H9 (cell line): ENCODE measurements at regions not wholly inside any gene's neighbourhood (a gene's known extent, or its start where the extent isn't known, plus 50 kb on each side); places are given as distances from the start of the nearest gene placed in this dataset.

ENCODE experiments used
- DNase-seq: peaks from one replicate; pipeline ENCODE4 v3.0.0-alpha.2; 2017
- H2AFZ ChIP-seq: one replicate; pipeline ENCODE4 v1.6.1; 2013; ENCODE audit warnings: mild to moderate bottlenecking, low read length, control low read depth, moderate library complexity
- H2AK5ac ChIP-seq: 2 replicates; pipeline ENCODE4 v1.6.1; 2013; ENCODE audit warnings: low read length, control low read depth, mixed read lengths; ENCODE audit not compliant: insufficient read length
- H2BK120ac ChIP-seq: one replicate; pipeline ENCODE4 v1.6.1; 2013; ENCODE audit warnings: low read depth, mild to moderate bottlenecking, low read length, control low read depth, inconsistent platforms; ENCODE audit not compliant: poor library complexity, severe bottlenecking
- H2BK12ac ChIP-seq: 2 replicates; pipeline ENCODE4 v1.6.1; 2013; ENCODE audit warnings: low read length, control low read depth, mixed read lengths, low read depth; ENCODE audit not compliant: insufficient read length
- H2BK15ac ChIP-seq: 2 replicates; pipeline ENCODE4 v1.6.1; 2013; ENCODE audit warnings: low read depth, low read length, control low read depth
- H2BK20ac ChIP-seq: one replicate; pipeline ENCODE4 v1.6.1; 2013; ENCODE audit warnings: low read depth, mild to moderate bottlenecking, low read length, control low read depth, inconsistent platforms; ENCODE audit not compliant: poor library complexity, severe bottlenecking
- H2BK5ac ChIP-seq: 2 replicates; pipeline ENCODE4 v1.6.1; 2013; ENCODE audit warnings: low read length, control low read depth, mixed read lengths; ENCODE audit not compliant: insufficient read length
- H3K14ac ChIP-seq: 2 replicates; pipeline ENCODE4 v1.6.1; 2013; ENCODE audit warnings: low read length, control low read depth; ENCODE audit not compliant: insufficient read depth
- H3K18ac ChIP-seq: 2 replicates; pipeline ENCODE4 v1.6.1; 2013; ENCODE audit warnings: low read depth, mild to moderate bottlenecking, mixed read lengths, low read length, control low read depth; ENCODE audit not compliant: insufficient read length
- H3K23ac ChIP-seq: 2 replicates; pipeline ENCODE4 v1.6.1; 2013; ENCODE audit warnings: low read length, control low read depth, mixed read lengths, low read depth; ENCODE audit not compliant: insufficient read length
- H3K23me2 ChIP-seq: 2 replicates; pipeline ENCODE4 v1.6.1; 2013; ENCODE audit warnings: low read depth, mild to moderate bottlenecking, mixed read lengths, low read length, control low read depth; ENCODE audit not compliant: insufficient read length, poor library complexity, severe bottlenecking
- H3K27ac ChIP-seq: 2 replicates; pipeline ENCODE4 v1.5.1; 2013; ENCODE audit warnings: low read length, control low read depth, mixed read lengths, low read depth; ENCODE audit not compliant: insufficient read length
- H3K27me3 ChIP-seq: 2 replicates; pipeline ENCODE4 v1.6.1; 2013; ENCODE audit warnings: low read length, control low read depth, inconsistent platforms; ENCODE audit not compliant: insufficient read depth
- H3K4ac ChIP-seq: 2 replicates; pipeline ENCODE4 v1.6.1; 2013; ENCODE audit warnings: low read depth, mild to moderate bottlenecking, control low read depth, inconsistent platforms, low read length, moderate library complexity
- H3K4me1 ChIP-seq: 2 replicates; pipeline ENCODE4 v1.6.1; 2013; ENCODE audit warnings: low read length, control low read depth, inconsistent platforms; ENCODE audit not compliant: insufficient read depth
- H3K4me2 ChIP-seq: 2 replicates; pipeline ENCODE4 v1.6.1; 2013; ENCODE audit warnings: low read length, control low read depth, mixed read lengths; ENCODE audit not compliant: insufficient read length, insufficient read depth
- H3K56ac ChIP-seq: 2 replicates; pipeline ENCODE4 v1.6.1; 2013; ENCODE audit warnings: low read depth, mild to moderate bottlenecking, mixed read lengths, low read length, control low read depth; ENCODE audit not compliant: insufficient read length
- H3K79me1 ChIP-seq: 2 replicates; pipeline ENCODE4 v1.6.1; 2013; ENCODE audit warnings: low read depth, mild to moderate bottlenecking, moderate library complexity, low read length, control low read depth, inconsistent platforms; ENCODE audit not compliant: insufficient read depth, poor library complexity, severe bottlenecking
- H3K79me2 ChIP-seq: 2 replicates; pipeline ENCODE4 v1.6.1; 2013; ENCODE audit warnings: low read length, control low read depth, inconsistent platforms; ENCODE audit not compliant: insufficient read depth
- H3K9ac ChIP-seq: 2 replicates; pipeline ENCODE4 v1.6.1; 2013; ENCODE audit warnings: low read length, control low read depth, mixed read lengths; ENCODE audit not compliant: insufficient read length; ENCODE audit errors: extremely low read depth
- H3K9me3 ChIP-seq: one replicate; pipeline ENCODE4 v1.6.1; 2013; ENCODE audit warnings: low read depth, low read length, inconsistent platforms; ENCODE audit not compliant: control insufficient read depth
- H3T11ph ChIP-seq: one replicate; pipeline ENCODE4 v1.6.1; 2013; ENCODE audit warnings: mild to moderate bottlenecking, low read length, control low read depth, inconsistent platforms
- H4K20me1 ChIP-seq: one replicate; pipeline ENCODE4 v1.6.1; 2013; ENCODE audit not compliant: control insufficient read depth, insufficient read length, insufficient read depth
- H4K5ac ChIP-seq: 2 replicates; pipeline ENCODE4 v1.6.1; 2013; ENCODE audit warnings: low read depth, mild to moderate bottlenecking, mixed read lengths, low read length, control low read depth; ENCODE audit not compliant: insufficient read length
- H4K8ac ChIP-seq: replicated peaks from 2 replicates; pipeline ENCODE4 v1.6.1; 2013; ENCODE audit warnings: low read length, control low read depth, mixed read lengths, low read depth; ENCODE audit not compliant: insufficient read length
- H4K91ac ChIP-seq: 2 replicates; pipeline ENCODE4 v1.6.1; 2013; ENCODE audit warnings: low read depth, mild to moderate bottlenecking, moderate library complexity, mixed read lengths, low read length, control low read depth; ENCODE audit not compliant: insufficient read length
- H3K27ac Mint-ChIP-seq, 3 experiments: 2 replicates in 2 of 3; 3 replicates in 1 of 3; pipeline ENCODE4 v1.8.0; 2020 to 2021; ENCODE audit warnings: mixed read lengths in 3 of 3, mild to moderate bottlenecking in 1 of 3, moderate library complexity in 1 of 3
- H3K27me3 Mint-ChIP-seq: 2 replicates; pipeline ENCODE4 v1.8.0; 2021; ENCODE audit warnings: low read depth, mild to moderate bottlenecking, moderate library complexity, mixed read lengths
- H3K36me3 Mint-ChIP-seq, 3 experiments: 2 replicates in 2 of 3; 3 replicates in 1 of 3; pipeline ENCODE4 v1.8.0; 2020 to 2021; ENCODE audit warnings: low read depth in 3 of 3, mixed read lengths in 3 of 3; ENCODE audit not compliant: insufficient read depth in 1 of 3
- H3K4me1 Mint-ChIP-seq, 2 experiments: 2 replicates each; pipeline ENCODE4 v1.8.0; 2020; ENCODE audit warnings: mixed read lengths in 2 of 2
- H3K4me3 Mint-ChIP-seq, 2 experiments: 2 replicates in 1 of 2; 3 replicates in 1 of 2; pipeline ENCODE4 v1.8.0; 2020 to 2021; ENCODE audit warnings: mild to moderate bottlenecking in 2 of 2, mixed read lengths in 2 of 2, moderate library complexity in 1 of 2
- H3K9me3 Mint-ChIP-seq, 2 experiments: 2 replicates in 1 of 2; 3 replicates in 1 of 2; pipeline ENCODE4 v1.8.0; 2020; ENCODE audit warnings: mild to moderate bottlenecking in 2 of 2, mixed read lengths in 2 of 2, moderate library complexity in 1 of 2
- WGBS: extraction: QIAGEN DNeasy Blood & Tissue Kit; methylation state at CpG from one replicate; pipeline ENCODE4 v1.1.7; 2013; ENCODE audit warnings: missing lambda C conversion rate, low lambda C conversion rate, mixed read lengths; ENCODE audit not compliant: insufficient read length; ENCODE audit errors: extremely low coverage; 5-methylcytosine and 5-hydroxymethylcytosine counted together
- TF ChIP-seq, protein P1 (sequence below): fragments of 200-600 bp; sonication (generic); conservative IDR thresholded peaks from 3 replicates; pipeline ENCODE4 v1.8.0; 2021; ENCODE audit warnings: antibody characterized with exemption, mild to moderate bottlenecking

DNA sequence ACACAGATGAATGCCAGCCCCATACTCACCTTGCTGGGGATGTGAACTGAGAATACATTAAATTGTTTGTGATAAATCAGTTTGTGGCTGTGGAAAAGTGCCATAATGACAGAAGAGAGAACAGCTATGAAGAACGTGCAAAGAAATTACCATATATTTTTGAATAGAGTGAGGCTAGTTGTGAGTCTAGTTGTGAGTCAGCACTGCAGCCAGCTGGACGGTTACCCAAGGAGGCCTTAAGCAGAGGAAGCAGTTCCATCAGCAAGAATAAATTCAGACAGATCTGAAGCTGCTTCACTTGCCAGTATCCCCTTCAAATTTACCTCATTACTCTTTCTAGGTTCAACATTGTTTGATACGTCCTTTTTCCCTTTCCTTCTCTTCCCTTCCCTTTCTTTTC lies 446.0 kb downstream of the MTRR start:
- no peaks in the 10 kb centered on the region for H4K20me1 ChIP-seq
- H3K56ac ChIP-seq = no peak overlapping the region
- WGBS = no CpG with 5 or more reads among the region's 3 CpGs
- H2BK12ac ChIP-seq = no peak overlapping the region
- H3K4me1 ChIP-seq = no peaks in the 10 kb centered on the region
- Mint-ChIP-seq H3K27ac (no peak overlapping the region), H3K36me3 (no peaks in the 10 kb centered on the region), H3K27me3 (peaks cover 4% of the 10 kb centered on the region; the same call in 1 of the 2 replicates), H3K9me3 (peaks cover 2 to 4% of the 10 kb centered on the region in 2 experiments; a peak in 2 of 5 replicates), H3K4me1 (no peaks in the 10 kb centered on the region), H3K4me3 (no peak overlapping the region)
- no peak overlapping the region for H3K4ac ChIP-seq
- H3K23ac ChIP-seq = no peak overlapping the region
- TF ChIP-seq, protein P1, sequence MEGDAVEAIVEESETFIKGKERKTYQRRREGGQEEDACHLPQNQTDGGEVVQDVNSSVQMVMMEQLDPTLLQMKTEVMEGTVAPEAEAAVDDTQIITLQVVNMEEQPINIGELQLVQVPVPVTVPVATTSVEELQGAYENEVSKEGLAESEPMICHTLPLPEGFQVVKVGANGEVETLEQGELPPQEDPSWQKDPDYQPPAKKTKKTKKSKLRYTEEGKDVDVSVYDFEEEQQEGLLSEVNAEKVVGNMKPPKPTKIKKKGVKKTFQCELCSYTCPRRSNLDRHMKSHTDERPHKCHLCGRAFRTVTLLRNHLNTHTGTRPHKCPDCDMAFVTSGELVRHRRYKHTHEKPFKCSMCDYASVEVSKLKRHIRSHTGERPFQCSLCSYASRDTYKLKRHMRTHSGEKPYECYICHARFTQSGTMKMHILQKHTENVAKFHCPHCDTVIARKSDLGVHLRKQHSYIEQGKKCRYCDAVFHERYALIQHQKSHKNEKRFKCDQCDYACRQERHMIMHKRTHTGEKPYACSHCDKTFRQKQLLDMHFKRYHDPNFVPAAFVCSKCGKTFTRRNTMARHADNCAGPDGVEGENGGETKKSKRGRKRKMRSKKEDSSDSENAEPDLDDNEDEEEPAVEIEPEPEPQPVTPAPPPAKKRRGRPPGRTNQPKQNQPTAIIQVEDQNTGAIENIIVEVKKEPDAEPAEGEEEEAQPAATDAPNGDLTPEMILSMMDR = no peak
- H2BK5ac ChIP-seq = no peak overlapping the region
- no peak overlapping the region for H3K27ac ChIP-seq
- no peak overlapping the region for H2BK20ac ChIP-seq
- H3K9ac ChIP-seq = no peak overlapping the region
- no peak overlapping the region for H4K8ac ChIP-seq
- no peaks in the 10 kb centered on the region for H3K27me3 ChIP-seq
- H2AFZ ChIP-seq = no peak overlapping the region
- no peaks in the 10 kb centered on the region for H3K79me2 ChIP-seq
- H2BK15ac ChIP-seq = no peak overlapping the region
- H3K14ac ChIP-seq = no peak overlapping the region
- no peak overlapping the region for H3K18ac ChIP-seq
- H3K9me3 ChIP-seq = no peaks in the 10 kb centered on the region
- H3T11ph ChIP-seq = no peak overlapping the region
- H3K79me1 ChIP-seq = no peaks in the 10 kb centered on the region
- H2AK5ac ChIP-seq = no peak overlapping the region
- no peak for DNase-seq
- no peaks in the 10 kb centered on the region for H3K23me2 ChIP-seq
- H4K5ac ChIP-seq = no peak overlapping the region
- H3K4me2 ChIP-seq = no peak overlapping the region
- H2BK120ac ChIP-seq = no peak overlapping the region
- H4K91ac ChIP-seq = no peak overlapping the region
